ENCODE measurements at regions not wholly inside any gene's neighbourhood (a gene's known extent, or its start where the extent isn't known, plus 50 kb on each side); places are given as distances from the start of the nearest gene placed in this dataset.

- Histone ChIP-seq H3K36me3 (ENCODE audit: control insufficient read depth, insufficient read depth, low read length) (no peaks in the 10 kb centered on the region), H3K4me1 (ENCODE audit: control insufficient read depth, insufficient read depth, low read length) (no peaks in the 10 kb centered on the region), H3K27ac (ENCODE audit: low read depth, low read length) (no peak overlapping the region), H3K9ac (ENCODE audit: extremely low read depth, low read length, poor library complexity, severe bottlenecking) (no peak overlapping the region), H3K4me3 (ENCODE audit: low read length) (no peak overlapping the region), H3K27me3 (ENCODE audit: control insufficient read depth, insufficient read depth, low read length, poor library complexity, severe bottlenecking) (no peaks in the 10 kb centered on the region), H3K9me3 (ENCODE audit: control insufficient read depth, low read length) (peaks cover 4% of the 10 kb centered on the region)
- Mint-ChIP-seq H3K4me3 (no peak overlapping the region), H3K36me3 (ENCODE audit: low read depth) (no peaks in the 10 kb centered on the region), H3K4me1 (no peaks in the 10 kb centered on the region), H3K27me3 (ENCODE audit: insufficient read depth) (no peaks in the 10 kb centered on the region), H3K27ac (no peak overlapping the region), H3K9me3 (peaks cover 7% of the 10 kb centered on the region)
- TF ChIP-seq CTCF (conservative IDR thresholded peaks at IDR 0.05), result no peak
- no peak for DNase-seq
Measured at GRCh38 chr6:140908505-140908904, 1224.2 kb upstream of the GJE1 start.

GRCh38 chr6:140907235-140907634 lies 1225.5 kb upstream of the GJE1 start:
- peaks cover 4% of the 10 kb centered on the region for H3K9me3 ChIP-seq (ENCODE audit: control insufficient read depth, low read length)
- no peaks in the 10 kb centered on the region for H3K27me3 Mint-ChIP-seq (ENCODE audit: insufficient read depth)
- H3K4me3 Mint-ChIP-seq, result no peak overlapping the region
- H3K4me3 ChIP-seq (ENCODE audit: low read length), result no peak overlapping the region
- no peaks in the 10 kb centered on the region for H3K4me1 Mint-ChIP-seq
- H3K9ac ChIP-seq (ENCODE audit: extremely low read depth, low read length, poor library complexity, severe bottlenecking), result no peak overlapping the region
- no peak for DNase-seq
- H3K27me3 ChIP-seq (ENCODE audit: control insufficient read depth, insufficient read depth, low read length, poor library complexity, severe bottlenecking), result no peaks in the 10 kb centered on the region
- H3K36me3 Mint-ChIP-seq (ENCODE audit: low read depth), result no peaks in the 10 kb centered on the region
- TF ChIP-seq CTCF (conservative IDR thresholded peaks at IDR 0.05), result no peak
- H3K27ac ChIP-seq (ENCODE audit: low read depth, low read length), result no peak overlapping the region
- H3K27ac Mint-ChIP-seq, result no peak overlapping the region
- H3K36me3 ChIP-seq (ENCODE audit: control insufficient read depth, insufficient read depth, low read length), result no peaks in the 10 kb centered on the region
- H3K4me1 ChIP-seq (ENCODE audit: control insufficient read depth, insufficient read depth, low read length), result no peaks in the 10 kb centered on the region
- peaks cover 8% of the 10 kb centered on the region for H3K9me3 Mint-ChIP-seq
- WGBS, 2 experiments (ENCODE audit: insufficient coverage in 1 of 2, insufficient read length in 1 of 2), result 91 to 100% methylated on average over 1 to 9 of the region's 9 CpGs

GRCh38 chr6:140905724-140906123 lies 1227.0 kb upstream of the GJE1 start:
- Histone ChIP-seq H3K36me3 (ENCODE audit: control insufficient read depth, insufficient read depth, low read length) (no peaks in the 10 kb centered on the region), H3K27me3 (ENCODE audit: control insufficient read depth, insufficient read depth, low read length, poor library complexity, severe bottlenecking) (no peaks in the 10 kb centered on the region), H3K9me3 (ENCODE audit: control insufficient read depth, low read length) (peaks cover 18% of the 10 kb centered on the region), H3K27ac (ENCODE audit: low read depth, low read length) (no peak overlapping the region), H3K9ac (ENCODE audit: extremely low read depth, low read length, poor library complexity, severe bottlenecking) (no peak overlapping the region), H3K4me1 (ENCODE audit: control insufficient read depth, insufficient read depth, low read length) (no peaks in the 10 kb centered on the region), H3K4me3 (ENCODE audit: low read length) (no peak overlapping the region)
- no peak for DNase-seq
- no peaks in the 10 kb centered on the region for H3K27me3 Mint-ChIP-seq (ENCODE audit: insufficient read depth)
- no peak for TF ChIP-seq CTCF (conservative IDR thresholded peaks at IDR 0.05)
- no peak overlapping the region for H3K27ac Mint-ChIP-seq
- no peaks in the 10 kb centered on the region for H3K4me1 Mint-ChIP-seq
- no peaks in the 10 kb centered on the region for H3K36me3 Mint-ChIP-seq (ENCODE audit: low read depth)
- H3K9me3 Mint-ChIP-seq, result peaks cover 19% of the 10 kb centered on the region
- no peak overlapping the region for H3K4me3 Mint-ChIP-seq

Measured in endodermal cell (in vitro differentiated cells).